Aorta (tissue), 5 donors: ENCODE measurements at regions not wholly inside any gene's neighbourhood (a gene's known extent, or its start where the extent isn't known, plus 50 kb on each side); places are given as distances from the start of the nearest gene placed in this dataset.
A peak's percentile ranks its signal among the peaks of the same experiment; 100 is the strongest.
"Not testable (repeated sequence)": the region's sequence is repeated elsewhere in the genome, so short reads cannot be mapped to it uniquely, and the experiment has no call there.

ENCODE experiments used
- ATAC-seq: fragments of 200-7000 bp; cut with Tn5 transposase; one replicate; pipeline ENCODE4 v1.9.1; 2022; ENCODE audit warnings: moderate library complexity; ENCODE audit not compliant: low FRiP score
- DNase-seq, 2 donors: peaks; one replicate each; pipeline ENCODE4 v3.0.0-alpha.2; 2020
- H3K27ac ChIP-seq, 2 donors: one replicate each; pipeline ENCODE4 v1.5.1; 2013; ENCODE audit warnings: low read length in 2 of 2, mild to moderate bottlenecking in 2 of 2, moderate library complexity in 2 of 2, control low read depth in 1 of 2, inconsistent platforms in 1 of 2, low read depth in 1 of 2
- H3K27me3 ChIP-seq, 2 donors: one replicate each; pipeline ENCODE4 v1.6.1; 2013; ENCODE audit warnings: control low read depth in 1 of 2, low read length in 1 of 2, mild to moderate bottlenecking in 1 of 2, moderate library complexity in 1 of 2; ENCODE audit not compliant: insufficient read depth in 2 of 2, control insufficient read depth in 1 of 2
- H3K36me3 ChIP-seq, 2 donors: one replicate each; pipeline ENCODE4 v1.6.1; 2013; ENCODE audit warnings: control low read depth in 1 of 2, low read length in 1 of 2, mild to moderate bottlenecking in 1 of 2; ENCODE audit not compliant: insufficient read depth in 2 of 2, control insufficient read depth in 1 of 2
- H3K4me1 ChIP-seq, 2 donors: one replicate each; pipeline ENCODE4 v1.6.1; 2013; ENCODE audit warnings: low read length in 2 of 2, control low read depth in 1 of 2, mild to moderate bottlenecking in 1 of 2, moderate library complexity in 1 of 2; ENCODE audit not compliant: insufficient read depth in 2 of 2, control insufficient read depth in 1 of 2
- H3K4me3 ChIP-seq, 2 donors: one replicate each; pipeline ENCODE4 v1.5.1; 2013; ENCODE audit warnings: low read length in 2 of 2, control low read depth in 1 of 2, mild to moderate bottlenecking in 1 of 2
- H3K9me3 ChIP-seq: one replicate; pipeline ENCODE4 v1.6.1; 2013; ENCODE audit warnings: mild to moderate bottlenecking, low read length; ENCODE audit not compliant: control insufficient read depth
- WGBS, 2 donors: extraction: QIAGEN DNeasy Blood & Tissue Kit; methylation state at CpG; one replicate each; pipeline ENCODE4 v1.1.7; 2013; 5-methylcytosine and 5-hydroxymethylcytosine counted together
- intact Hi-C, 2 donors: fragments of 100-400 bp; cut with DNase I; formaldehyde crosslinking; loops; one replicate each; pipeline versions ENCODE4 v1.14.2 to v1.15.0; 2022
- donor health status: healthy with polysubstance abuse.
- donor health status: Bipolar disorder and iron deficiency.
- donor health status: DM: no; HTN: no; CAD: no.
- donor health status: DM: no; HTN: no; CAD: no.
- donor health status: DM: yes; HTN: yes; CAD: no.

DNA sequence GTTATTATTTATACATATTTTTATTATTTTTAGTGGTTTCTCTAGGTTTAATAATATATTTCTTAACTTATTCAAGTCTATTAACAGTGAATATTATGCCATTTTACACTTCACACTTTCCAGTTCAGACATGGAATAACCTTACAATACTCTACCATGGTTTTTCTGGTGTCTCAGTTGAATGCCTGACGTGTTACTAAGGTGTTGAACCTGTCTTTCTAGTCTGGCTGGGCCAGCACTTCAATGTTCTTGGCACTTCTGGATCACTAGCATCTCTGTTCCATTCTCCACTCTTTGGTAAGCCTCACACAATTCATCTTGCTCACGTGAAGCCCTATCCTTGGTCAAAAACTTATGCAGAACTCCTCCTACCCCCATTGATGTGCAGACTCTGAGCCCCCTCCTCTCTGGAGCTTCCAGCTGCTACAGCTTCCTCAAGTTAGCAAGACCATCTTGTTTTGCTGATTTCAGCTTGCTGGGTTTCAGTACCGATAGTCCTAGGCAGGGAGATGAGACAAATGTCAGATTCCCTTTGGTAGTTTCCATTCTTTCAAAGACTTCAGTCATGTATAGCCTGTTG lies 243.1 kb downstream of the FBXO4 start:
- H3K27ac ChIP-seq, result no peak overlapping the region
- 60 to 63% methylated on average over 3 of the region's 3 CpGs for WGBS, 2 donors
- no peak for DNase-seq
- H3K4me3 ChIP-seq, result no peak overlapping the region
- ATAC-seq, result no peak
- H3K36me3 ChIP-seq, result no peaks in the 10 kb centered on the region
- no peaks in the 10 kb centered on the region for H3K4me1 ChIP-seq
- no peaks in the 10 kb centered on the region for H3K9me3 ChIP-seq
- intact Hi-C loops, result no loop called here
- H3K27me3 ChIP-seq, result no peaks in the 10 kb centered on the region

GRCh38 chr5:42176118-42176517 lies 247.1 kb upstream of the GHR start:
- intact Hi-C loops, ATAC-seq, H3K27me3 ChIP-seq, H3K9me3 ChIP-seq, H3K4me3 ChIP-seq, DNase-seq, H3K4me1 ChIP-seq, H3K36me3 ChIP-seq, H3K27ac ChIP-seq: not testable (repeated sequence)
- 57 to 62% methylated on average over 3 of the region's 3 CpGs for WGBS, 2 donors

DNA sequence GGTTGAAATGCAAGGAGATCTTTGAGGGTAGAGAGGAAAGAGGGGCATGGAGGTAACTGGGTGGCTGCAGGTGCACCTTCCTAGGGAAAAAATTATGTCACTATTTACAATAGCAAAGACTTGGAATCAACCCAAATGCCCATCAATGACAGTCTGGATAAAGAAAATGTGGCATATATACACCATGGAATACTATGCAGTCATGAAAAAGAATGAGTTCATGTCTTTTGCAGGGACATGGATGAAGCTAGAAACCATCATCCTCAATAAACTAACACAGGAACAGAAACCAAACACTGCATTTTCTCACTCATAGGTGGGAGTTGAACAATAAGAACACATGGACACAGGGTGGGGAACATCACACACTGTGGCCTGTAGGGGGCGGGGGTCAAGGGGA lies 243.4 kb upstream of the GHR start:
- DNase-seq, H3K4me3 ChIP-seq, H3K9me3 ChIP-seq, H3K27me3 ChIP-seq, H3K4me1 ChIP-seq, H3K36me3 ChIP-seq, H3K27ac ChIP-seq, ATAC-seq, intact Hi-C loops: not testable (repeated sequence)
- 38 to 50% methylated on average over 1 of the region's 1 CpG for WGBS, 2 donors

GRCh38 chr5:42216904-42217303 lies 206.3 kb upstream of the GHR start:
- Histone ChIP-seq H3K9me3 (no peaks in the 10 kb centered on the region), H3K4me1 (no peaks in the 10 kb centered on the region), H3K27me3 (no peaks in the 10 kb centered on the region), H3K4me3 (no peak overlapping the region), H3K27ac (no peak overlapping the region), H3K36me3 (no peaks in the 10 kb centered on the region)
- ATAC-seq (no peak), DNase-seq (no peak)
- WGBS, 2 donors, result 93 to 95% methylated on average over 4 of the region's 4 CpGs
- intact Hi-C loops, result no loop called here

DNA sequence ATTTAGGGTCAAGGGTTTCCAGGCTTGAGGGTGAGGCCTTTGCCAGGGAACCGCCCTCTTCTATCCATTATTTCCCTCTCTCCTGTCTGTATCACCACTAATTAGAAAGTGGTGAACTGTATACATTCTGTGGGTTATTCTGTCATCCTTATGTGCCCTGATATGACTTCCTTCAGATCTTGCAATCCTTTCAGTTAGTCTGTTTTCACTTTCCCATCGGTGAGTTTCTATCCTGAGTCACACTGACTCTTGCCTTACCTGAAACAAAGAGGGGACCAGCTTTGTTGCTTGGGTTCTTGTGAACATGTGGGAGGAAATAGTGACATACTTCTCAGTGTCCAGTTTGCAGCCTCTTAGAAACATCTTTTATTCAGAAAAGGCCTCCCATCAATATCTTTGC lies 205.4 kb upstream of the GHR start:
- DNase-seq, result no peak
- no peaks in the 10 kb centered on the region for H3K4me1 ChIP-seq
- no peak overlapping the region for H3K27ac ChIP-seq
- no peak overlapping the region for H3K4me3 ChIP-seq
- H3K27me3 ChIP-seq, result no peaks in the 10 kb centered on the region
- intact Hi-C loops, result no loop called here
- 94 to 95% methylated on average over 2 of the region's 2 CpGs for WGBS, 2 donors
- no peaks in the 10 kb centered on the region for H3K36me3 ChIP-seq
- no peaks in the 10 kb centered on the region for H3K9me3 ChIP-seq
- no peak for ATAC-seq

- 75 to 79% methylated on average over 2 of the region's 2 CpGs for WGBS, 2 donors
- Histone ChIP-seq H3K36me3 (no peaks in the 10 kb centered on the region), H3K27ac (no peak overlapping the region), H3K9me3 (no peaks in the 10 kb centered on the region), H3K27me3 (no peaks in the 10 kb centered on the region), H3K4me3 (no peak overlapping the region), H3K4me1 (no peaks in the 10 kb centered on the region)
- ATAC-seq (no peak), DNase-seq (no peak)
- intact Hi-C loops, result no loop called here
These were observed 198.2 kb upstream of the GHR start for GRCh38 chr5:42225009-42225408.

DNA sequence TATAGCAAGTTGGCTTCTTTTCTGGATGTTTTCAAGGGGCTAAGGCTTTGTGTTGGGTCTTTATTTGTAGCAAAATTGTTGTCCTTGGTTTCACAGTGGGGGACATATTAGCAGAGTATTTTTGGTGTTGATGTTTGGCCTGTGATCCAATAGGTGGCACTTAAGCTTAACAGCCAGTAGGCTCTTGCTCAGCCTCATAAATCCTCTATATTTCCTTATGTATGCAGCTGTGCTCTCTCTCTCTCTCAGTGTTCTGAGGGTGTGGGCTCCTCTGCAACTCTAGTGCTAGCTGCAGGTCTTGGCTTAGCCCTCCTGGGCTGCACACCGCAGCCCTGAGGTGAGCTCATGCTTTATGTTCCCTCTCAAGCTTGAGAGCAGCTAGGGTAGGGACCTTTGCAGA lies 195.0 kb upstream of the GHR start:
- DNase-seq (no peak), ATAC-seq (no peak)
- no peaks in the 10 kb centered on the region for H3K4me1 ChIP-seq
- H3K36me3 ChIP-seq, result no peaks in the 10 kb centered on the region
- intact Hi-C loops, result no loop called here
- no peak overlapping the region for H3K4me3 ChIP-seq
- H3K9me3 ChIP-seq, result peaks cover 1% of the 10 kb centered on the region
- no peak overlapping the region for H3K27ac ChIP-seq
- H3K27me3 ChIP-seq, result no peaks in the 10 kb centered on the region
- WGBS, 2 donors, result 75 to 82% methylated on average over 1 of the region's 1 CpG

DNA sequence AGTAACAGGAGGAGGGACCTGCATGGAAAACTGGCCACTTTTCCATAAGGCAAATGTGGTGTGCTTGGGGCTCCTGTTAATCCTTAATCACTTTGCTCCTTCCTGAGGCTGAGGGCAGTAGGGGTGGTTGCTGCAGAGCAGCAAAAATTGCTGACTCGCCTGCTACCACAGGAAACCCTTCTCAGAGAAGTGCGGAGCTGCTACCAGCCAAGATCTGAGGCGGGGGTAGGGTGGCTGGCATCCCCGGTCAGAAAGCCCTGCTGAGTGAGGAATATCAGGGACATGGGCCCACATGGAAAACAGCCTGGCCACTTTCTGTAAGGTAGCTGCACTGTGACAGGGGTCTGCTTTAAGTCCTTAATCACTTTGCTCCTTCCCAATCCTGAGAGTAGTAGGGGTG lies 192.4 kb upstream of the GHR start:
- 87 to 89% methylated on average over 4 of the region's 4 CpGs for WGBS, 2 donors
- ATAC-seq, result no peak
- H3K27ac ChIP-seq, result no peak overlapping the region
- H3K4me3 ChIP-seq, result no peak overlapping the region
- DNase-seq, result no peak
- H3K27me3 ChIP-seq, result no peaks in the 10 kb centered on the region
- H3K4me1 ChIP-seq, result no peaks in the 10 kb centered on the region
- peaks cover 1% of the 10 kb centered on the region for H3K9me3 ChIP-seq
- intact Hi-C loops, result no loop called here
- no peaks in the 10 kb centered on the region for H3K36me3 ChIP-seq

GRCh38 chr5:42235241-42235640 lies 188.0 kb upstream of the GHR start:
- ATAC-seq (peak; percentile 42), DNase-seq (no peak)

More at GRCh38 chr5:42235241-42235640, 188.0 kb upstream of the GHR start:
- Histone ChIP-seq H3K4me3 (no peak overlapping the region), H3K9me3 (peaks cover 1% of the 10 kb centered on the region), H3K4me1 (no peaks in the 10 kb centered on the region), H3K27ac (no peak overlapping the region), H3K36me3 (no peaks in the 10 kb centered on the region), H3K27me3 (no peaks in the 10 kb centered on the region)
- intact Hi-C loops, result no loop called here
